ENCODE measurements at regions not wholly inside any gene's neighbourhood (a gene's known extent, or its start where the extent isn't known, plus 50 kb on each side); places are given as distances from the start of the nearest gene placed in this dataset.

DNA sequence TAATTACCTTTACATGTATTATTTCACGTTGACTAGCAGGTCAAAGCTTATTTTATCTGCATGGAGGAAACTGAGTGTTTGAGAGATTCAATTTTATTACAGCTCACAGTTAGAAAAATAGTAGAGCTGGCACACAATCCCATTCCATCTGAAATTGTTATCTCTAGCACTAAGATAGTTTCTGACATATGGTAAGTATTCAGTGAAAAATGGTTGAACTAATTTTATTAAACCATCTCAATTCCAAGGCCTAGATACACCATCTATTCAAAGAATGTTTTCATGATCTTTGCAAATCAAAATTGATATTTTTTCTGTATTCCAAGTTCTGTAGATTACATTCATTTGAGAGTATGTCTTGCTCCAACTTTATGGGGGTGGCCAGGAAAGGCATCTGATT, 125.4 kb upstream of the FAT3 start:
- TF ChIP-seq EZH2phosphoT487 (IDR thresholded peaks at IDR 0.05; ENCODE audit: low read depth, severe bottlenecking, unreplicated experiment) (no peak), CTCF (IDR thresholded peaks at IDR 0.05; ENCODE audit: poor library complexity) (no peak), EZH2 (IDR thresholded peaks at IDR 0.05; ENCODE audit: borderline replicate concordance) (no peak)

Measured in hepatocyte (in vitro differentiated cells).